GM23248 (cell line): ENCODE measurements at regions not wholly inside any gene's neighbourhood (a gene's known extent, or its start where the extent isn't known, plus 50 kb on each side); places are given as distances from the start of the nearest gene placed in this dataset.

Experiments
- DNase-seq: peaks from one replicate; pipeline ENCODE4 v3.0.0-alpha.2; 2015
- H2AFZ ChIP-seq: fragments of 200-600 bp; sonication (generic); 2 replicates; pipeline ENCODE4 v1.6.1; 2016; ENCODE audit warnings: antibody characterized with exemption
- H3F3A ChIP-seq: fragments of 200-600 bp; sonication (generic); 2 replicates; pipeline ENCODE4 v1.6.1; 2016; ENCODE audit warnings: mild to moderate bottlenecking, antibody characterized with exemption, mixed run types; ENCODE audit not compliant: insufficient read depth
- H3K27ac ChIP-seq: fragments of 200-600 bp; sonication (generic); 2 replicates; pipeline ENCODE4 v1.5.1; 2016; ENCODE audit warnings: mild to moderate bottlenecking
- H3K27me3 ChIP-seq: fragments of 200-600 bp; sonication (generic); replicated peaks from 2 replicates; pipeline ENCODE4 v1.6.1; 2016; ENCODE audit warnings: mild to moderate bottlenecking; ENCODE audit not compliant: insufficient read depth
- H3K36me3 ChIP-seq: fragments of 200-600 bp; sonication (generic); 2 replicates; pipeline ENCODE4 v1.6.1; 2016; ENCODE audit warnings: low read depth, mild to moderate bottlenecking
- H3K4me1 ChIP-seq: fragments of 200-600 bp; sonication (generic); 2 replicates; pipeline ENCODE4 v1.6.1; 2016; ENCODE audit warnings: mild to moderate bottlenecking; ENCODE audit not compliant: insufficient read depth
- H3K4me2 ChIP-seq: fragments of 200-600 bp; sonication (generic); one replicate; pipeline ENCODE4 v1.6.1; 2016; ENCODE audit warnings: mild to moderate bottlenecking; ENCODE audit not compliant: unreplicated experiment
- H3K4me3 ChIP-seq: fragments of 200-600 bp; sonication (generic); 2 replicates; pipeline ENCODE4 v1.5.1; 2016; ENCODE audit warnings: mild to moderate bottlenecking
- H3K79me2 ChIP-seq: fragments of 200-600 bp; sonication (generic); 2 replicates; pipeline ENCODE4 v1.6.1; 2016; ENCODE audit warnings: mild to moderate bottlenecking; ENCODE audit not compliant: insufficient read depth
- H3K9ac ChIP-seq: fragments of 200-600 bp; sonication (generic); 2 replicates; pipeline ENCODE4 v1.6.1; 2016; ENCODE audit warnings: mild to moderate bottlenecking
- H3K9me2 ChIP-seq: fragments of 200-600 bp; sonication (generic); 2 replicates; pipeline ENCODE4 v1.6.1; 2016; ENCODE audit warnings: mixed run types, mild to moderate bottlenecking, moderate library complexity; ENCODE audit not compliant: insufficient read depth
- H3K9me3 ChIP-seq: fragments of 200-600 bp; sonication (generic); one replicate; pipeline ENCODE4 v1.6.1; 2017; ENCODE audit warnings: low read depth
- H4K20me1 ChIP-seq: fragments of 200-600 bp; sonication (generic); 2 replicates; pipeline ENCODE4 v1.6.0; 2016; ENCODE audit not compliant: insufficient read depth
- EZH2 ChIP-seq: fragments of 200-600 bp; sonication (generic); IDR thresholded peaks from 2 replicates; pipeline ENCODE4 v1.6.1; 2018; ENCODE audit warnings: antibody characterized with exemption, mild to moderate bottlenecking; ENCODE audit not compliant: insufficient read depth, poor library complexity, severe bottlenecking
- EZH2phosphoT487 ChIP-seq: fragments of 200-600 bp; sonication (generic); IDR thresholded peaks from 2 replicates; pipeline ENCODE4 v1.6.1; 2018; ENCODE audit warnings: antibody characterized with exemption, moderate library complexity, mild to moderate bottlenecking, low read depth; ENCODE audit not compliant: insufficient read depth
- WGBS, 2 experiments: methylation state at CpG; one replicate each; pipeline ENCODE4 v1.1.6; 2015 to 2017; ENCODE audit warnings: low lambda C conversion rate in 2 of 2, low coverage in 1 of 2; ENCODE audit errors: missing lambda C conversion rate in 2 of 2; 5-methylcytosine and 5-hydroxymethylcytosine counted together
- in situ Hi-C: fragments of 300-500 bp; cut with MboI; formaldehyde crosslinking; loops from 2 replicates; pipeline ENCODE4 v1.15.0; 2020

- Histone ChIP-seq H3F3A (no peaks in the 10 kb centered on the region), H3K9ac (no peak overlapping the region), H3K9me2 (no peaks in the 10 kb centered on the region), H3K9me3 (no peaks in the 10 kb centered on the region), H3K4me2 (no peak overlapping the region), H3K79me2 (no peaks in the 10 kb centered on the region), H4K20me1 (no peaks in the 10 kb centered on the region), H2AFZ (no peak overlapping the region), H3K27me3 (no peaks in the 10 kb centered on the region; the same call in 1 of the 2 replicates), H3K4me3 (no peak overlapping the region), H3K27ac (no peak overlapping the region), H3K36me3 (no peaks in the 10 kb centered on the region), H3K4me1 (no peaks in the 10 kb centered on the region)
- no peak for TF ChIP-seq EZH2phosphoT487
- TF ChIP-seq EZH2 = no peak
- in situ Hi-C loops = loop anchor here (10.0 kb wide), 1 partner anchor 333 kb away; no protein-coding TSS in a partner anchor
- WGBS, 2 experiments = 17 to 22% methylated on average over 18 to 19 of the region's 19 CpGs
- peak; percentile 35 for DNase-seq
Observed at GRCh38 chr5:179497636-179498340, 52.6 kb upstream of the RUFY1 start.

GRCh38 chr5:179495906-179496455, 54.4 kb upstream of the RUFY1 start:
- H3F3A ChIP-seq = no peaks in the 10 kb centered on the region
- in situ Hi-C loops = loop anchor here (10.0 kb wide), 1 partner anchor 331 kb away; no protein-coding TSS in a partner anchor
- H3K9me2 ChIP-seq = no peaks in the 10 kb centered on the region
- H3K36me3 ChIP-seq = no peaks in the 10 kb centered on the region
- no peak for DNase-seq
- H3K4me1 ChIP-seq = no peaks in the 10 kb centered on the region
- no peaks in the 10 kb centered on the region for H3K9me3 ChIP-seq
- no peak overlapping the region for H3K27ac ChIP-seq
- H3K9ac ChIP-seq = no peak overlapping the region
- H3K4me2 ChIP-seq = no peak overlapping the region
- no peak overlapping the region for H3K4me3 ChIP-seq
- H2AFZ ChIP-seq = no peak overlapping the region
- H3K79me2 ChIP-seq = no peaks in the 10 kb centered on the region
- TF ChIP-seq EZH2phosphoT487 (no peak), EZH2 (no peak)
- H4K20me1 ChIP-seq = no peaks in the 10 kb centered on the region
- no peaks in the 10 kb centered on the region; the same call in 1 of the 2 replicates for H3K27me3 ChIP-seq
- WGBS, 2 experiments = 50 to 54% methylated on average over 10 to 11 of the region's 11 CpGs

- no peaks in the 10 kb centered on the region for H3K9me3 ChIP-seq
- H3K4me2 ChIP-seq = no peak overlapping the region
- H3F3A ChIP-seq = no peaks in the 10 kb centered on the region
- no peaks in the 10 kb centered on the region for H4K20me1 ChIP-seq
- no peak overlapping the region for H3K27ac ChIP-seq
- no peak overlapping the region for H3K4me3 ChIP-seq
- H3K9me2 ChIP-seq = no peaks in the 10 kb centered on the region
- in situ Hi-C loops = loop anchor here (10.0 kb wide), 1 partner anchor 330 kb away; no protein-coding TSS in a partner anchor
- DNase-seq = no peak
- H3K4me1 ChIP-seq = no peaks in the 10 kb centered on the region
- H3K27me3 ChIP-seq = no peaks in the 10 kb centered on the region; the same call in 1 of the 2 replicates
- no peaks in the 10 kb centered on the region for H3K79me2 ChIP-seq
- H3K9ac ChIP-seq = no peak overlapping the region
- TF ChIP-seq EZH2 = no peak
- no peak for TF ChIP-seq EZH2phosphoT487
- H3K36me3 ChIP-seq = no peaks in the 10 kb centered on the region
- no peak overlapping the region for H2AFZ ChIP-seq
- WGBS, 2 experiments = 57 to 65% methylated on average over 12 of the region's 12 CpGs
Observed at GRCh38 chr5:179494774-179495526, 55.4 kb upstream of the RUFY1 start.

- no peaks in the 10 kb centered on the region for H3K9me2 ChIP-seq
- WGBS, 2 experiments = 46 to 49% methylated on average over 4 of the region's 4 CpGs
- no peaks in the 10 kb centered on the region for H3K79me2 ChIP-seq
- in situ Hi-C loops = no loop called here
- H3K9ac ChIP-seq = no peak overlapping the region
- H3K4me1 ChIP-seq = no peaks in the 10 kb centered on the region
- no peaks in the 10 kb centered on the region for H3K9me3 ChIP-seq
- TF ChIP-seq EZH2phosphoT487 = no peak
- H3K27ac ChIP-seq = no peak overlapping the region
- no peaks in the 10 kb centered on the region for H4K20me1 ChIP-seq
- H3K36me3 ChIP-seq = no peaks in the 10 kb centered on the region
- no peaks in the 10 kb centered on the region for H3K27me3 ChIP-seq
- H3F3A ChIP-seq = no peaks in the 10 kb centered on the region
- H2AFZ ChIP-seq = no peak overlapping the region
- H3K4me3 ChIP-seq = no peak overlapping the region
- H3K4me2 ChIP-seq = no peak overlapping the region
- DNase-seq = no peak
Observed at GRCh38 chr5:179488975-179489374, 61.4 kb upstream of the RUFY1 start.
